ENCODE measurements at regions not wholly inside any gene's neighbourhood (a gene's known extent, or its start where the extent isn't known, plus 50 kb on each side); places are given as distances from the start of the nearest gene placed in this dataset.

DNA sequence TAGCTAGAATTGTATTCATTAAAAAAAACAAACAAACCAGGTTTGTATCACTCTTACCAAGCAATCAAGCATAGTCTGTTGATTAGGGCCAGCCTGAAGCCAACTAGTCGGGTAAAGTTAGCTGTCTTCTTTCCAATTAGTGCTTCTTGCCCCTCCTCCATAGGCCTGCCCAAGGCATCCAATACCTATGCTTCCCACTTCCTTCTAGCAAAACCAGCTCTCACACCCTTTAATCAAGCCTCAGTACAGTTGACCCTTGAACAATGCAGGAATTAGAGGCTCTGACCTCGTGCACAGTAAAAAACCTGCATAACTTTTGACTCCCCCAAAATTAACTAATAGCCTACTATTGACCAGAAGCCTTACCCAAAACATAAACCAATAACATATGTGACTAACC is 119.1 kb upstream of the DTNBP1 start:
- TF ChIP-seq, protein P1, sequence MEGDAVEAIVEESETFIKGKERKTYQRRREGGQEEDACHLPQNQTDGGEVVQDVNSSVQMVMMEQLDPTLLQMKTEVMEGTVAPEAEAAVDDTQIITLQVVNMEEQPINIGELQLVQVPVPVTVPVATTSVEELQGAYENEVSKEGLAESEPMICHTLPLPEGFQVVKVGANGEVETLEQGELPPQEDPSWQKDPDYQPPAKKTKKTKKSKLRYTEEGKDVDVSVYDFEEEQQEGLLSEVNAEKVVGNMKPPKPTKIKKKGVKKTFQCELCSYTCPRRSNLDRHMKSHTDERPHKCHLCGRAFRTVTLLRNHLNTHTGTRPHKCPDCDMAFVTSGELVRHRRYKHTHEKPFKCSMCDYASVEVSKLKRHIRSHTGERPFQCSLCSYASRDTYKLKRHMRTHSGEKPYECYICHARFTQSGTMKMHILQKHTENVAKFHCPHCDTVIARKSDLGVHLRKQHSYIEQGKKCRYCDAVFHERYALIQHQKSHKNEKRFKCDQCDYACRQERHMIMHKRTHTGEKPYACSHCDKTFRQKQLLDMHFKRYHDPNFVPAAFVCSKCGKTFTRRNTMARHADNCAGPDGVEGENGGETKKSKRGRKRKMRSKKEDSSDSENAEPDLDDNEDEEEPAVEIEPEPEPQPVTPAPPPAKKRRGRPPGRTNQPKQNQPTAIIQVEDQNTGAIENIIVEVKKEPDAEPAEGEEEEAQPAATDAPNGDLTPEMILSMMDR (IDR thresholded peaks at IDR 0.05; ENCODE audit: low read depth, low read length, missing control alignments): no peak
- DNase-seq (ENCODE audit: extremely low read depth, low read depth): no peak
- H3K4me3 ChIP-seq (replicated peaks; ENCODE audit: low read depth, low read length): no peak overlapping the region

GRCh38 chr6:15781333-15781732 is 118.5 kb upstream of the DTNBP1 start:
- TF ChIP-seq, protein P1 (IDR thresholded peaks at IDR 0.05; ENCODE audit: low read depth, low read length, missing control alignments): no peak
- no peak for DNase-seq (ENCODE audit: extremely low read depth, low read depth)
- no peak overlapping the region for H3K4me3 ChIP-seq (replicated peaks; ENCODE audit: low read depth, low read length)

- TF ChIP-seq, protein P1 (IDR thresholded peaks at IDR 0.05; ENCODE audit: low read depth, low read length, missing control alignments): no peak
These were observed 117.6 kb upstream of the DTNBP1 start for GRCh38 chr6:15780437-15780836.

GRCh38 chr6:15779726-15780125 is 116.9 kb upstream of the DTNBP1 start:
- TF ChIP-seq, protein P1 (IDR thresholded peaks at IDR 0.05; ENCODE audit: low read depth, low read length, missing control alignments): no peak
- no peak overlapping the region for H3K4me3 ChIP-seq (replicated peaks; ENCODE audit: low read depth, low read length)
- no peak for DNase-seq (ENCODE audit: extremely low read depth, low read depth)

More at GRCh38 chr6:15780437-15780836, 117.6 kb upstream of the DTNBP1 start:
- DNase-seq (ENCODE audit: extremely low read depth, low read depth): no peak
- H3K4me3 ChIP-seq (replicated peaks; ENCODE audit: low read depth, low read length): no peak overlapping the region

GRCh38 chr6:15776458-15776980 is 113.7 kb upstream of the DTNBP1 start:
- DNase-seq (ENCODE audit: extremely low read depth, low read depth): no peak
- TF ChIP-seq, protein P1 (IDR thresholded peaks at IDR 0.05; ENCODE audit: low read depth, low read length, missing control alignments): no peak
- H3K4me3 ChIP-seq (replicated peaks; ENCODE audit: low read depth, low read length): no peak overlapping the region

DNA sequence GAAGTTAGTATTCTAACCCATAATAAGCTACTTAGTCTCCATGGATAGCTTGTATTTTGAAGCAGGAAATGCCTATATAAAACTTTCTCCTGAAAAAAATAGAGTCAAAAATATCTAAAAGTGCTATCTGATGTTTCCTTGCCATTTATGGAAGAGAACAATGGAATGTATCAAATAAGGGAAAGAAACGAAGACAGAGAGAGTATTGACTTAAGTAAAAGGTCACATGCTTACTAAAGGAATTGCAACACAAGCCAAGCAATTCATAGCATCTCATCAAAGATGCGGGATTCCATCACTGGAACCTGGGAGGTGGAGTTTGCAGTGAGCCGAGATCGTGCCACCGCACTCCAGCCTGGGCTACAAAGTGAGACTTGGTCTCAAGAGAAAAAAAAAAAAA is 112.9 kb upstream of the DTNBP1 start:
- TF ChIP-seq, protein P1 (IDR thresholded peaks at IDR 0.05; ENCODE audit: low read depth, low read length, missing control alignments): no peak
- no peak overlapping the region for H3K4me3 ChIP-seq (replicated peaks; ENCODE audit: low read depth, low read length)
- no peak for DNase-seq (ENCODE audit: extremely low read depth, low read depth)

GRCh38 chr6:15775076-15775634 is 112.3 kb upstream of the DTNBP1 start:
- no peak for DNase-seq (ENCODE audit: extremely low read depth, low read depth)
- no peak overlapping the region for H3K4me3 ChIP-seq (replicated peaks; ENCODE audit: low read depth, low read length)
- TF ChIP-seq, protein P1 (IDR thresholded peaks at IDR 0.05; ENCODE audit: low read depth, low read length, missing control alignments): no peak
